ENCODE measurements at regions not wholly inside any gene's neighbourhood (a gene's known extent, or its start where the extent isn't known, plus 50 kb on each side); places are given as distances from the start of the nearest gene placed in this dataset.
A peak's percentile ranks its signal among the peaks of the same experiment; 100 is the strongest.
"Not testable (repeated sequence)": the region's sequence is repeated elsewhere in the genome, so short reads cannot be mapped to it uniquely, and the experiment has no call there.

DNA sequence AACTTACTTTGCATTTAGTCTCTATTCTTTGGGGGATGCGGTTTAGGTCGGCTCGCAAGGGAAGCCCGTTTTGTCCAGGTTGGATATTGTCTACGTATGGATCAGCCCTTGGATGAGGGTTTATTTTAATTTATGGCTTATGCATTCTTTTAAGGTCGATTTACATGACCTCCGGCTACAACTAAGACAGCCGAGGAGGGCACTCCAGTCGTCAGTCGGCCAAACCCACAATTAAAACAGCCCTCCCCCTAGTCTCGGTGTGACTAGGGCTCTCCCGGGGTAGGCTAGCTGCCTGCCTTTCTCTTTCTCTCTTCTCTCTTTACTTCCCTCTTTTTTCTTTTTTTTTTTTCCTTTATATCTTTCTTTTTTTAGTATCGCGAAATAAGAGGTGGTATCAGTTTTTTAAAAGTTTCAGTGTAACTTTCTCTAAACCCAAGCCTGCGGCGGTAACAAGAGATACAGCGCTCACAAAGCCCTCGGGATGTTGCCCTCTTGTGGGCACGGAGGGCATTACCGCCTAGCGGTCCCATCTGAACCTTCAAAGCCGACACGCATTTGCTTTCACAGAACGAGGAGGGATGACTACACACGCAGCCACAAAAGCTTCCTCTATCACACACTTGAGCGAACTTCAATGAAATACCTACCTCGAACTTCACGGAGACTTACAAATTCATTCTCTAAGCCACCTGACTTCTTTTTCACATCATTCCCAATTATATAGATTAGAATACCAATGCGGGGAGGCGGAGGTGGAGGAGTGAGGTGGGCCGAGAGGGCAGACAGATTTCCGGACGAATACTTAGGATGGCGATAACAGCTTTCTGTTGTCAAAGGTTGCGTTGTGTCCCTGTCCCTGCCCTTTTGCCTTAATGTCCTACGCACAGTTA, 132.3 kb upstream of the C11orf58 start:
- peak; percentile 91 for DNase-seq

- DNase-seq: peak; percentile 47
Observed at GRCh38 chr11:16605389-16605893, 133.0 kb upstream of the C11orf58 start.

GRCh38 chr11:16604794-16605388, 133.6 kb upstream of the C11orf58 start:
- peak; percentile 66 for DNase-seq

GRCh38 chr11:16603890-16604793, 134.3 kb upstream of the C11orf58 start:
- DNase-seq: peak; percentile 38

- DNase-seq: no peak
Observed at GRCh38 chr11:16603245-16603644, 135.2 kb upstream of the C11orf58 start.

DNA sequence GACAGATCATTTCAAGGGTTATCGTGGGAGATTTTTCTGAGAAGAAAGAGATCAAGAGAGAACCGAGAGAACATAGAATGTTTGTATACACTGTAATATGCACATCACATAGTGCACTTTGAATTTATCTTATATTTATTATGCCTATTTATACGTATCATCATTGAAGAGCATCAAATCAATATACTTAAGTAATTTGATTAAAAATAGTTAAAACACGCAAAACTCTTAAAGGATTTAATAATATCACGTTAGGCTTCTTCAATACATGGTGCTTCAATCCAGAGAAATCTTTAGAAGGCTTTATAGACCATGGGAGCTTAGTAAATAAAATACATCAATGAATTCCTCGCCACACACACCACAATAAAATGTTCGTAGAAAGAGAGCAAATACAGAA, 139.5 kb upstream of the C11orf58 start:
- no peak for DNase-seq

DNA sequence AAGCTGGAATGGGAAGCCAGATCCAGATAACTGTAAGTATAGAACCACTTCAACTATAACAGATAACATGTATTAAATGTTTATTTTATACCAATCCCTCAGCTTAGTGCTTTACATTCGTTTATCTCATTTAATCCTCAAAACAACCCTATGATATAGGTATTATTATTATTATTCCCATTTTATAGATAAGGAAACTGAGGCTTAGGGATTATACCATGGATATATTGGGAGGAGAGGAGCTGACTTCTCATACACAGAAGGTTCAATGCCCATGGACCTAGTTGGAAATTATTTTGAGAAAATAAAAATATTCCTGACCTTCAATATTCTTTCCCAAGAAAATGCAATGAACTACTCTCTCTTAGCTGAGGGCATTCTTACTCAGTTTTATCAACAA, 140.4 kb upstream of the C11orf58 start:
- no peak for DNase-seq

DNA sequence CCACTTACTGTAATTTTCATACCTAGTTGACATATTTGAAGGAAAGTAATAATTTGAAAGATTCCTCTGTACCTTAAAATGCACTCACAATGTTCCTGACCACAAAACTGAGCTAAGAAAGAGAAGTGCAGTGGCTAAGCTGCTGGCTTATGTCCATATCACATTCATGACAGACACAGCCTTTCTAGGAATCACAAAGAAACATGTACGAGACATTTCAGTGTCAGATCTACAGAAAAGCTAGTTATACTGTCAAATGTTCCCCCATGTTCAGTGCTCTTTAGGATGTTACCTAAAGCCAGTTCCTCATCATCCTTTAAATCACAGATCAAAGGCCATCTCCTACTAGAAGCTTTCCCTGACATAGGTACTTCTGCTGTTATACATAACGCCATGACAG, 142.2 kb upstream of the C11orf58 start:
- no peak for DNase-seq

DNA sequence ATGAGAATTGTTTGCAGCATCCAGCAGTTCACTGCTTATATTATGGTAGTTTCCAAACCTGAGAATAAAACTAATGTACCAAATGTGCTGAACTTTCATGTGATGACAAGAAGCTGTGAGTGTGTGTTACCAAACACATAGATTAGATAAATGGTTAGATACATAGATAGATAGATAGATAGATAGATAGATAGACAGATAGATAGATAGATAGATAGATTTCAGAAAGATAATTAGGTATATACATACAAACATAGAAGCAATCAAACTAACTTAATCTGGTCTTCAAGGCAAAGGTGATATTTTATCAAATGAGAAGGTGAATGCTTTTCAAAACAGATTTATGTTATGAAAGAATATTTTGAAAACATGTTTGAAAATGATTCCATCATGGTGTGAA, 147.3 kb upstream of the C11orf58 start:
- no peak for DNase-seq

DNA sequence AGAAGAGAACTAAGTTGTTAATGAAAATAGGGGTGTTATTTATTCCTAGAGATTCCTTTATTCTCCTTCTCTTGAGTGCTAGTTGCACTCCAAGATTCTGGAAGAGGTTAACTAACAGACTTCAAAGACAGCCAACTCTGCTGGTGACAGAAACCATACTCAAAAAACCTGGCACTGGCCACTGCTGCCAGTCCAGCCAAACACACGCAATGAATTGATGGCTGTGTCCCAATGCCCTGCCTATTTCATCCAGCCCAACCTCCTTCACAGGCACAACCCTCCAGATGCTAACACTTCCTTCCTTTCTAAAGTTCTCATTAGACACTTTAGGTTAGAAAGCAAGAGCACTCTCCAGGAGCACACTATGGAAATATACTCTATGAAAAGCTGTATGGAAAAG, 150.8 kb upstream of the C11orf58 start:
- no peak for DNase-seq

DNA sequence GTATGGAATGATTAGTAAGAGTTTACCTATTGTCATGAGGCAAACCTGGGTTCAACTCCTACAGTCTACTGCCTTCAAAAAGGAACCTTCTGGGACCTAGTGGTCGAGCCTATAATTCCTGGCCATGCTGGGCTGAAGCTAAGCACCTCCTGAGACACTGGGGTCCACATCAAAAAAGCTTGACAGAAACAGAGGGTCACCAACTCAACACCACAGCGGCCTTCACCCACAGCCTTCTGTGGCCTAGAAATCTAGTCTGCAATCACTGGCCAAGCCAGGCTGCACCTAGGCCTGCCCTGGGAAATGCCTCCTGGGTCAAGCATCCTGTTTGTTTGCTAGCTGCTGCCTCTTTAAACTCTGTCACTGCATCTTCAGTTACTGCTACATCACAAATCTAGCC, 153.9 kb upstream of the C11orf58 start:
- no peak for DNase-seq

DNA sequence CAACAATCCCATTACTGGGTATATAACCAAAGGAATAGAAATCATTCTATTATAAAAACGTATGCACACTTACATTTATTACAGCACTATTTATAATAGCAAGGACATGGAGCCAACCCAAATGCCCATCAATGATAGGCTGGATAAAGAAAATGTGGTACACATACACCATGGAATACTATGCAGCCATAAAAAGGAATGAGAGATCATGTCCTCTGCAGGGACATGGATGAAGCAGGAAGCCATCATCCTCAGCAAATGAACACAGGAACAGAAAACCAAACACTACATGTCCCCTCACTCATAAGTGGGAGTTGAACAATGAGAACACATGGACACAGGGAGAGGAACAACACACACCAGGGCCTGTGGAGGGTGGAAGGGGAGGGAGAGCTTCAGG, 157.4 kb upstream of the C11orf58 start:
- DNase-seq: not testable (repeated sequence)

- DNase-seq: no peak
Observed at GRCh38 chr11:16577490-16577889, 161.0 kb upstream of the C11orf58 start.

DNA sequence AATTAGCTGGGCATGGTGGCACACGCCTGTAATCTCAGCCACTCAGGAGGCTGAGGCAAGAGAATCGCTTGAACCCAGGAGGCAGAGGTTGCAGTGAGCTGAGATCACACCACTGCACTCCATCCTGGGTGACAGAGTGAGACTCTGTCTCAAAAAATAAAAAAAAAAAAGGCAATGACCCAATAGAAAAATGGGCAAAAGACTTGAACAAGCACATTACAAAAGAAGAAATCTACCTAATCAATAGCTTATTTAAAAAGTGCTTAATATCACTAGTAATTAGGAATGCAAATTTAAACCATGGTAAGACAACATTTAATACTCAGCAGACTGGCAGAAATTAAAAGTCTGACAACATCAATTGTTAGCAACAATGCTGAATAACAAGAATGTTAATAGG, 163.6 kb upstream of the C11orf58 start:
- DNase-seq: not testable (repeated sequence)

- DNase-seq: no peak
Observed at GRCh38 chr11:16572945-16573344, 165.5 kb upstream of the C11orf58 start.

DNA sequence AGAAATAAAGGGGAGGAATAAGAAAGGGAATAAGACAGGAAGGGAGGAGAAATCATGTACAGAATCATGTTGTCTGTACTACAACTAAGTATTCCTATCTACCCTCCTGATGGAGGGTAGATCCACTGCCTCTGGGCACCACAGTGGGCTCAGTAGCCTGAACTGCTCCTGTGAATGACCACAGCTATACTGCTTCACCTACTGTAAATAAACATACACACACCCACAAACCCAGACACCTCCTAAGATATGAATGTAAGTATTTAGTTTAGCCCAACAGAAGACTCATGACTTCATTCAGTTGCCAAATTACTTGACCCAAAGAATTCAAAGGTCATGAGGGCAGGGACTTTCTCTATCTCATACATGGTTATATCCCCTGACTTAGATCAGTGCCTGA, 177.3 kb upstream of the C11orf58 start:
- no peak for DNase-seq

DNA sequence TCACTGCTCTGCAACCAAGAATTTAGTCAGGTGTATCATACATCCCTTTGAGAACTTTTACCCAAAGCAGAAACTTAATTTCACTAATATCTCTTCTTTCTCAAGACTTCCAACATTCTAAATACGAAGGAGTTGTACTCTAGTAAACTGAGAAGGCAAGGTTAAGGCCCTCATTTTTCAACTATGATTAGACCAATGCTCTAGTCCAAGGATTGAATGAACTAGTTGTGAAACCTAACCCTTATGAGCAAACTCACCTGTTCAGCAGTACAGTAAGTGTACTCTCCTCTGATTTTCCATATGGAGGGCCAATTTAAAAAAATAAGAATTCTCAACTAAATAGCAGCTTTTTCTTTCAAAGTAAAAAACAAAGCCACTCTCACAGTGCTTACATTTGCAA, 180.0 kb upstream of the C11orf58 start:
- DNase-seq: no peak

DNA sequence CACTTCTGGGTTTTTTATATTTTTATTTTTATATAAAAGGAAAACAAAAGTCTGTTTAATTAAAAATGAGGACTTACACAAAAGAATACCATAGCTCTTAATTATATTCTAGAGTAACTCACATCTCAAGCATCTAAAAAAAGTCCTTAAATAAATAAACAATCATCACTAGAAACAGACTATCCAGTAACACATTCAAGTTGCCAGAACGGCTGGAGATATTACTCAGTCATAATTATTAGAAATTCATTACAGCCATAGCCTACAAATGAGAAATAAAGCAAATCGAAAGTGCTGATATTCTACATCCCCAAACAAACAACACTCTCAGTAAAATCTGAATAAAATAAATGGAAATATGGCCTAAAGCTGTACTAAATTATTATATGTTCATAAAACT, 182.5 kb upstream of the C11orf58 start:
- DNase-seq: no peak

GRCh38 chr11:16554361-16554760, 184.1 kb upstream of the C11orf58 start:
- DNase-seq: no peak

- DNase-seq: no peak
Observed at GRCh38 chr11:16547879-16548278, 190.6 kb upstream of the C11orf58 start.

- DNase-seq: peak; percentile 8
Observed at GRCh38 chr11:16543642-16544041, 187.3 kb upstream of the SOX6 start.

- DNase-seq: no peak
Observed at GRCh38 chr11:16542353-16542752, 186.0 kb upstream of the SOX6 start.

DNA sequence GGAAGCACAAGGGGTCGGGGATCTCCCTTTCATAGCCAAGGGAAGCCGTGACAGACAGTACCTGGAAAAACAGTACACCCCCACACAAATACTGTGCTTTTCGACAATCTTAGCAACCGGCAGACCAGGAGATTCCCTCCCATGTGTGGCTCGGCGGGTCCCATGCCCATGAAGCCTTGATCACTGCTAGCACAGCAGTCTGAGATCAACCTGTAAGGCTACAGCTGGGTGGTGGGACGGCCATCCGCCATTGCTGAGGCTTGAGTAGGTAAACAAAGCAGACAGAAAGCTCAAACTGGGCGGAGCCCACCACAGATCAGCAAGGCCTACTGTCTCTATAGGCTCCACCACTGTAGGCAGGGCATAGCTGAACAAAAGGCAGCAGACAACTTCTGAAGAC, 180.2 kb upstream of the SOX6 start:
- no peak for DNase-seq
